ENCODE measurements at regions not wholly inside any gene's neighbourhood (a gene's known extent, or its start where the extent isn't known, plus 50 kb on each side); places are given as distances from the start of the nearest gene placed in this dataset.

GRCh38 chr7:12945901-12946300 is 258.5 kb downstream of the ARL4A start:
- no peak overlapping the region for H3K27ac ChIP-seq (ENCODE audit: low read depth, low read length)
- CTCF ChIA-PET, result no interaction called here
- Mint-ChIP-seq H3K4me3 (no peak overlapping the region), H3K27ac (no peak overlapping the region), H3K4me1 (no peaks in the 10 kb centered on the region), H3K27me3 (peaks cover 0 to 11% (median 0%) of the 10 kb centered on the region in 5 donors), H3K9me3 (peaks cover 0 to under 1% (median 0%) of the 10 kb centered on the region in 11 donors), H3K36me3 (no peaks in the 10 kb centered on the region)
- ATAC-seq (no peak), DNase-seq (no peak)
- POLR2A ChIA-PET, result no interaction called here
- H3K27me3 ChIP-seq (ENCODE audit: control insufficient read depth in 2 of 2, insufficient read depth in 2 of 2, low read length in 2 of 2), result no peaks in the 10 kb centered on the region
- intact Hi-C loops (cut with micrococcal nuclease), result no loop called here
- H3K9me3 ChIP-seq (ENCODE audit: control insufficient read depth in 2 of 3, low read length in 3 of 3), result no peaks in the 10 kb centered on the region
- no peak overlapping the region for H3K4me3 ChIP-seq (ENCODE audit: low read length)
- no peaks in the 10 kb centered on the region for H3K36me3 ChIP-seq (ENCODE audit: control insufficient read depth in 2 of 3, insufficient read depth in 3 of 3, low read length in 3 of 3)
- H3K4me1 ChIP-seq (ENCODE audit: control insufficient read depth in 2 of 2, insufficient read depth in 2 of 2, low read length in 2 of 2), result no peaks in the 10 kb centered on the region

DNA sequence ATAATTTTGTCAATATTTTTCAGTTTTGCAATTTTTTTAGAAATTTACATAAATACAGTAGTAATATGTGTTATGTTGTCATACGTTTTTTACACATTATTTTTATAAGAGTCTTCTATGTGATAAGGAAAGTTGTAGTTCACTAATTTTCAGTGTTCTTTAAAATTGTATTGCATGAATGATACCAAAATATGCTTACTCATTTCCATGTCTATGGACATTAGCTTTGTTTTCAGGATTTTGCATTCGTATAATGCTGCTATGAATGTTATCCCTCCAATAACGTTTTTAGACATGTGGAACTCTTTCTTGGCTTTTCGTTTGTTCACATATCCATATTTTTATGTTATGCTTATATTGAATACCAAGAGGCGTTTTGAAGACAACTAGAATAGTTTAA is 260.0 kb downstream of the ARL4A start:
- CTCF ChIA-PET, result no interaction called here
- Mint-ChIP-seq H3K36me3 (no peaks in the 10 kb centered on the region), H3K27ac (no peak overlapping the region)

GRCh38 chr7:12949060-12949931 is 261.9 kb downstream of the ARL4A start:
- ChIA-PET POLR2A (no interaction called here), CTCF (no interaction called here)
- ATAC-seq, result no peak
- H3K4me1 ChIP-seq (ENCODE audit: control insufficient read depth in 2 of 2, insufficient read depth in 2 of 2, low read length in 2 of 2), result no peaks in the 10 kb centered on the region
- no peaks in the 10 kb centered on the region for H3K27me3 ChIP-seq (ENCODE audit: control insufficient read depth in 2 of 2, insufficient read depth in 2 of 2, low read length in 2 of 2)
- Mint-ChIP-seq H3K27me3 (peaks cover 0 to 11% (median 0%) of the 10 kb centered on the region in 5 donors), H3K9me3 (no peaks in the 10 kb centered on the region), H3K4me1 (no peaks in the 10 kb centered on the region), H3K4me3 (no peak overlapping the region), H3K27ac (no peak overlapping the region), H3K36me3 (no peaks in the 10 kb centered on the region)
- intact Hi-C loops (cut with micrococcal nuclease), result no loop called here
- H3K9me3 ChIP-seq (ENCODE audit: control insufficient read depth in 2 of 3, low read length in 3 of 3), result no peaks in the 10 kb centered on the region
- no peak overlapping the region for H3K27ac ChIP-seq (ENCODE audit: low read depth, low read length)
- H3K4me3 ChIP-seq (ENCODE audit: low read length), result no peak overlapping the region
- DNase-seq, result no peak
- no peaks in the 10 kb centered on the region for H3K36me3 ChIP-seq (ENCODE audit: control insufficient read depth in 2 of 3, insufficient read depth in 3 of 3, low read length in 3 of 3)

More for the DNA sequence above, 260.0 kb downstream of the ARL4A start:
- intact Hi-C loops (cut with micrococcal nuclease), result no loop called here
- ATAC-seq, result no peak
- POLR2A ChIA-PET, result no interaction called here
- Histone ChIP-seq H3K9me3 (ENCODE audit: control insufficient read depth in 2 of 3, low read length in 3 of 3) (no peaks in the 10 kb centered on the region), H3K4me1 (ENCODE audit: control insufficient read depth in 2 of 2, insufficient read depth in 2 of 2, low read length in 2 of 2) (no peaks in the 10 kb centered on the region), H3K4me3 (ENCODE audit: low read length) (no peak overlapping the region), H3K36me3 (ENCODE audit: control insufficient read depth in 2 of 3, insufficient read depth in 3 of 3, low read length in 3 of 3) (no peaks in the 10 kb centered on the region), H3K27me3 (ENCODE audit: control insufficient read depth in 2 of 2, insufficient read depth in 2 of 2, low read length in 2 of 2) (no peaks in the 10 kb centered on the region), H3K27ac (ENCODE audit: low read depth, low read length) (no peak overlapping the region)
- no peak overlapping the region for H3K4me3 Mint-ChIP-seq
- H3K27me3 Mint-ChIP-seq, result peaks cover 0 to 11% (median 0%) of the 10 kb centered on the region in 5 donors
- H3K9me3 Mint-ChIP-seq, result no peaks in the 10 kb centered on the region
- H3K4me1 Mint-ChIP-seq, result no peaks in the 10 kb centered on the region
- DNase-seq, result no peak

DNA sequence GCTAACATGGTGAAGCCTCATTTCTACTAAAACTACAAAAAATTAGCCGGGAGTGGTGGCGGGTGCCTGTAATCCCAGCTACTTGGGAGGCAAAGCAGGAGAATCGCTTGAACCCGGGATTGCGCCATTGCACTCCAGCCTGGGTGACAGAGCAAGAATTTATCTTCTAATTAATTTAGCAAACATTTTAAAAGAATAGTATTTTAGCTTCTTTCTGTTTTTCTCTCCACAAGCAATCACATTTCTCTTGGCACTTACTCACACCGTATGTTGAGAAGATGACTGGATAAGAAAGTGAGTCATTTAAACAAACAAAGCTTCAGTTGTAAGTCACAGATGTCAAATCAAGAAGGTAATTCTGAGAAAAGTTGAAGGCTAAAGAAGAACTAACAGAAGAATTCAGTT is 264.0 kb downstream of the ARL4A start:
- Mint-ChIP-seq H3K9me3 (peaks cover 0 to 3% (median 0%) of the 10 kb centered on the region in 11 donors), H3K4me1 (no peaks in the 10 kb centered on the region), H3K27me3 (peaks cover 0 to 5% (median 4%) of the 10 kb centered on the region in 5 donors), H3K36me3 (no peaks in the 10 kb centered on the region), H3K27ac (no peak overlapping the region), H3K4me3 (no peak overlapping the region)
- no peak for DNase-seq
- H3K9me3 ChIP-seq (ENCODE audit: control insufficient read depth in 2 of 3, low read length in 3 of 3), result no peaks in the 10 kb centered on the region
- no peak overlapping the region for H3K4me3 ChIP-seq (ENCODE audit: low read length)
- H3K36me3 ChIP-seq (ENCODE audit: control insufficient read depth in 2 of 3, insufficient read depth in 3 of 3, low read length in 3 of 3), result no peaks in the 10 kb centered on the region
- intact Hi-C loops (cut with micrococcal nuclease), result no loop called here
- H3K27me3 ChIP-seq (ENCODE audit: control insufficient read depth in 2 of 2, insufficient read depth in 2 of 2, low read length in 2 of 2), result no peaks in the 10 kb centered on the region
- CTCF ChIA-PET, result no interaction called here
- ATAC-seq, result no peak
- POLR2A ChIA-PET, result no interaction called here
- no peak overlapping the region for H3K27ac ChIP-seq (ENCODE audit: low read depth, low read length)
- no peaks in the 10 kb centered on the region for H3K4me1 ChIP-seq (ENCODE audit: control insufficient read depth in 2 of 2, insufficient read depth in 2 of 2, low read length in 2 of 2)

DNA sequence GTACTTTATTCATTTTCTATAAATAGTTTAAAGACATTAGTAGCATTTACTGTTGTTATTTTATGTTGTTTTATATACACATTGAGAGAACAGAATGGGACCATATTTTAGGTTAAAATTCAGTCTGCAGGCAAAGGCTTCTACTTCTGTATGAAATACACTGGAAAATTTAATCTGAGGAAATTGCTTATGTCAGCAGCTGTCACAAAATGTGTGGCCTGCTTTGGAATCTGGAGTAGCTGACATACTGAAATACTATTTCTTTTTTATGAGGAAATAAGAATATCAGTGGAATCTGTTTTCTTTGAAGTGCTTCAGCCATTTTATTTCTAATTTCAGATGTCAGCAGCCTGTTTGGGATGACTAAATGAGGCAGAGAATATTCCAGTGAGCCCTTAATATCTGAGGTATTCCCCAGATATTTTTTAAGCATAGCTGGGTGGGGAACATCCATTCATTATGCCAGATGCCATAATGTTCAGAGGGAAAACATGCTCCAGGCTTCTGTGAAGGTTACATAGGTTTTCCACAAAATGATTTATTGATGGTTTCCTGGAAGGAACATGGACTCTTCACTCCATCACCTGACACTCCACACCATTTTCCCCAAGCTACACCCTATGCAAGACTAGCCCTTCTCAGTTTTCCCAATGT is 267.1 kb downstream of the ARL4A start:
- Mint-ChIP-seq H3K4me1 (no peaks in the 10 kb centered on the region), H3K4me3 (no peak overlapping the region), H3K9me3 (peaks cover 0 to 3% (median 0%) of the 10 kb centered on the region in 11 donors), H3K36me3 (no peaks in the 10 kb centered on the region), H3K27me3 (peaks cover 0 to 8% (median 3%) of the 10 kb centered on the region in 5 donors), H3K27ac (no peak overlapping the region)
- DNase-seq, result no peak
- ChIA-PET POLR2A (no interaction called here), CTCF (no interaction called here)
- intact Hi-C loops (cut with micrococcal nuclease), result no loop called here
- Histone ChIP-seq H3K4me1 (ENCODE audit: control insufficient read depth in 2 of 2, insufficient read depth in 2 of 2, low read length in 2 of 2) (no peaks in the 10 kb centered on the region), H3K27me3 (ENCODE audit: control insufficient read depth in 2 of 2, insufficient read depth in 2 of 2, low read length in 2 of 2) (no peaks in the 10 kb centered on the region), H3K27ac (ENCODE audit: low read depth, low read length) (no peak overlapping the region), H3K36me3 (ENCODE audit: control insufficient read depth in 2 of 3, insufficient read depth in 3 of 3, low read length in 3 of 3) (no peaks in the 10 kb centered on the region), H3K4me3 (ENCODE audit: low read length) (no peak overlapping the region), H3K9me3 (ENCODE audit: control insufficient read depth in 2 of 3, low read length in 3 of 3) (no peaks in the 10 kb centered on the region)
- ATAC-seq, result no peak

DNA sequence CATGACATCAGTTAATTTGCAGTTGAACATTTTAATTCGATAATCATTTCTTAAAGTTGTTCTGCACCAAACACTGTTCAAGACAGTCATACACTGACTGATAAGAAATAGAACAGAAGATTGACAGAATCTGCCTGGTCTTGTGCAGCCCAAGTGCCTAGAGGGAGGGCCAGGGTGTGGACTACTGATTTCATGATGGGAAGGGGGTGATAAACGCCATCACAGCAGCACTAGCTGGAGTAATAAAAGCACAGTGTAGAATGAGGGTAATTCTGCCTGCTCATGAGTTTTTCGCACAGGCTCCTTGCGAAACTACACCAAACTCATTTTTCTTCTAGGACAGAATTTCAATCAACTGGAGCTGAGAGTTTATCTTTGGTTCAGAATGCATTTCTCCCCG is 270.1 kb downstream of the ARL4A start:
- H3K27me3 ChIP-seq (ENCODE audit: control insufficient read depth in 2 of 2, insufficient read depth in 2 of 2, low read length in 2 of 2), result no peaks in the 10 kb centered on the region
- no peaks in the 10 kb centered on the region for H3K4me1 ChIP-seq (ENCODE audit: control insufficient read depth in 2 of 2, insufficient read depth in 2 of 2, low read length in 2 of 2)
- intact Hi-C loops (cut with micrococcal nuclease), result no loop called here
- Mint-ChIP-seq H3K27ac (no peak overlapping the region), H3K36me3 (no peaks in the 10 kb centered on the region), H3K4me1 (no peaks in the 10 kb centered on the region), H3K9me3 (peaks cover 0 to 3% (median 0%) of the 10 kb centered on the region in 11 donors), H3K27me3 (peaks cover 0 to 14% (median 6%) of the 10 kb centered on the region in 5 donors), H3K4me3 (no peak overlapping the region)
- no peak for ATAC-seq
- no peaks in the 10 kb centered on the region for H3K9me3 ChIP-seq (ENCODE audit: control insufficient read depth in 2 of 3, low read length in 3 of 3)
- no peak for DNase-seq
- POLR2A ChIA-PET, result no interaction called here
- no peak overlapping the region for H3K27ac ChIP-seq (ENCODE audit: low read depth, low read length)
- H3K4me3 ChIP-seq (ENCODE audit: low read length), result no peak overlapping the region
- CTCF ChIA-PET, result no interaction called here
- H3K36me3 ChIP-seq (ENCODE audit: control insufficient read depth in 2 of 3, insufficient read depth in 3 of 3, low read length in 3 of 3), result no peaks in the 10 kb centered on the region
